A673 (cell line): ENCODE measurements at regions not wholly inside any gene's neighbourhood (a gene's known extent, or its start where the extent isn't known, plus 50 kb on each side); places are given as distances from the start of the nearest gene placed in this dataset.

ENCODE experiments used
- CTCF ChIP-seq: fragments of 300-800, 200-600 bp; sonication (generic); conservative IDR thresholded peaks from 2 replicates; pipeline ENCODE4 v1.5.1; 2017; ENCODE audit warnings: low read depth, mild to moderate bottlenecking, antibody characterized with exemption, low read length, moderate library complexity, mixed read lengths
- EZH2 ChIP-seq: fragments of 200-600 bp; sonication (generic); IDR thresholded peaks from 2 replicates; pipeline ENCODE4 v1.6.1; 2017; ENCODE audit warnings: borderline replicate concordance, low read depth, mild to moderate bottlenecking, mixed read lengths, antibody characterized with exemption, low read length; ENCODE audit not compliant: poor library complexity, severe bottlenecking

- TF ChIP-seq CTCF (no peak), EZH2 (no peak)
Measured at GRCh38 chr1:55527831-55528230, 312.7 kb upstream of the USP24 start.
